NCI-H128 (cell line): ENCODE measurements at regions not wholly inside any gene's neighbourhood (a gene's known extent, or its start where the extent isn't known, plus 50 kb on each side); places are given as distances from the start of the nearest gene placed in this dataset.
"Not testable (repeated sequence)": the region's sequence is repeated elsewhere in the genome, so short reads cannot be mapped to it uniquely, and the experiment has no call there.

ENCODE experiments used
- DNase-seq: peaks from one replicate; lab custom pipeline; 2025; ENCODE audit not compliant: unreplicated experiment; lab: John Stamatoyannopoulos, UW

DNA sequence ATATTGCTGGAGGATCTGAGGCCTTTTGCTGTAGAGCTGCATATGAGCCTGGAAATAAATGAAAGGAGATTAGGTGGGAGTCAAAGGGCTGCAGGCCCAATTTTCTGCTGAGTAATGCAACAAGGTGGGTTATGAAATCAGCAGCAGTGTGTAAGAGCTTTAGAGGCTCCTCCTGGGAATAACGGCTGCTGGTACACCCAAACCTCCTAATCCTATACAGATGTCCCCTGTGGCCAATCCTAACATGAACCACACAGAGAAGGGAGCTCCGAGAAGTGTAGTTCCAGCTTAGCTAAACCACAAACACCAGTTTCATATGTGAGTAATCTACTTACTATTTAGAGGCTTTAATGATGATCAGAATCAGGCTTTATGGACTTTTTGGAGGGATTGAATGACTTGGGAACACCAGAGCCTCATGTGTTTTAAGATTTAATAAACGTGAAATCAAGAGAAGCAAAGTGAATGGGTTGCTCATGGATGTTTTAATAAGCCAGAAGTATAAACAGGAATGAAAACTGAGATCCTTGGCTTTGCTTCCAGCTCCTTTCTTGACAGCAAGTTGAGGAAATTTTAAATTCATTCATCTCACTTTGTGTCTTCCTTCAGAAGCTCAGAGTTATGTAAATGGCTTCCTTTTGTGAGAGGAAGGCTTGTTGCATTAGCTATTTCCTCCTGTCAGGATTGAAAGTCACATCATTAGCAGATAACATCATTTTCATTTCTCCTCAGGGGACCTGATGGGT is 437.5 kb downstream of the TMEM232 start:
- no peak for DNase-seq

DNA sequence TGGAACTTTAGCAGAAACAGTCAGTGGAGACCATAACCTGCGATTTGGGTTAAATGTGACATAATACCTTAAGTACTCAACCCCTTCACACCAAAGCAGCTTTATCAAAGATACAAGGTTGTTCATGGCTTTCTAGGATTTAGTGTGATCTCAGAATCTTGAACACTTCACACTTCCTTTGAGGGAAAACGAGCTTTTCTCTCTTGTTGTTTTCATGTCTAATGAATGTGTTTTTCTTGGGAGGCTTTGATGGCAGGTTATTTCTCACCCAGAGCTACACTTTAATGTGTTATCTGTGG is 437.0 kb downstream of the TMEM232 start:
- DNase-seq = no peak

DNA sequence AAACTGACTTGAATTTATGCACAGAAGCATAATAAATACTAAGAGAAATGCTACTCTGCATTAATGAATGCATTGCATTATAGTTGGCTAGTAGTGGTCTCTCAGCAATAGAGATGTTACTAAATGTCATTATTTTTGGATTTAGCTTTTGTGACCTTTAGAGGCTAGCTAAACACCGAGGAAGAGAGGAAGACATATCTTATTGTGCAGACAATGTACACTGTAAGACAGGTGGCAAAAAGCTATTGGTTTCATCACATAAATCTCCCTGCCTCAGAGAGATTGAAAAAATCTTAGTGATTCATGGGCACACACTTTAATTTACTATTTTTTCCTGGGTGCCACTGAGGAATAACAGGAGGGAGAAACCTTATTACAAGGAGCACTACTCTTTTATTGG is 435.9 kb downstream of the TMEM232 start:
- DNase-seq = no peak

GRCh38 chr5:110294281-110294680 is 432.2 kb downstream of the TMEM232 start:
- no peak for DNase-seq

DNA sequence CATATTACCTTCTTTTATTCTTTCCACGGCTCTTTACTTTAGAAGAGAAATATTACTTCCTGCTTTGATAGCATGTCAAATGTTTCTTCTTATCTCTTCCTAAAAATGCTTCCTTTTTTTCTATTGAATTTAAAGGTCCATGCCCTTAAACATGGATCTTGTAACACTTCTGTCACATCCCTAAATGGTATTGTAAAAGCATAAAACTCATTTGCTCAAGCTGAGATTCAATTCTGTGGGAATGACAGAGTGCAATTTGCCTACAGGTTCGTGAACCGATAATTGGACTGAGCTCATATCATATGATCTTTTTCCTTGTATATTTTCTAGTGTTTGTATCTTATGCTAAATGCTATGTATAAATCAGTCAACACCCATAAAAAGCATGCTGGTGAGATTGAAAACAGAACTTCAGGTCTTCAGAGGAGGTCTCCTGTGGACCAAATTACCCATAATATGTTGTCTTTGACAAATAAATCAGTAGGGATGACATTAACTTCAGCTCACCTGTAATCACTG is 429.3 kb downstream of the TMEM232 start:
- no peak for DNase-seq

DNA sequence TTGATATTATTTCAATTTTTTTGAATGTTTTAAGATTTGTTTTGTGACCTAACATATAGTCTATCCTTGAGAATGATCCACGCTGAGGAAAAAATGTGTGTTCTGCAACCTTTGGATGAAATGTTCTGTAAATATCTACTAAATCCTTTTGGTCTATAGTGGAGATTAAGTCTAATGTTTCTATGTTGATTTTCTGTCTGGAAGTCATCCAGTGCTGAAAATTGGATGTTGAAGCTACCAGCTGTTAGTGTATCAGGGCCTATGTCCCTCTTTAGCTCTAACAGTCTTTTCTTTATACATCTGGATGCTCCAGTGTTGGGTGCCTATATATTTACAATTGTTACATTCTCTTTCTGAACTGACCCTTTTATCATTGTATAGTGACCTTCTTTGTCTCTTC is 422.3 kb downstream of the TMEM232 start:
- no peak for DNase-seq

DNA sequence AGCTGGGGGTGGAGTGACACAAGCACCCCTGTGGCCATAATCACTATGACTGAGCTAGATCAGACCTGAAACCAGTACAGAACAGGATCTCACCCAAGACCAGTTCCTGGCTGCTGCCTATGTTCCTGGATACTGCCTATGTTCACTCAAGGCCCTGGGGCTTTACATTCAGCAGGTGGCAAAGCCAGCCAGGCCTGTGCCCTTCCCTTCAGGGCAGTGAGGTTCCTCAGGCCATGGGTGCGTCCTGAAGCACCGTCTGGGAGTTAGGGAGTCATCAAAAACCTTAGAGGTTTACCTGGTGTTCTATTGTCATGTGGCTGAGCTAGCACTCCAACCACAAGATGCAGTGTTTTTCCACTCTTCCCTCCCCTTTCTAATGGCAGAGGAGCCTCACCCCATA is 419.8 kb downstream of the TMEM232 start:
- DNase-seq = no peak

- no peak for DNase-seq
Measured at GRCh38 chr5:110309222-110309621, 417.2 kb downstream of the TMEM232 start.

DNA sequence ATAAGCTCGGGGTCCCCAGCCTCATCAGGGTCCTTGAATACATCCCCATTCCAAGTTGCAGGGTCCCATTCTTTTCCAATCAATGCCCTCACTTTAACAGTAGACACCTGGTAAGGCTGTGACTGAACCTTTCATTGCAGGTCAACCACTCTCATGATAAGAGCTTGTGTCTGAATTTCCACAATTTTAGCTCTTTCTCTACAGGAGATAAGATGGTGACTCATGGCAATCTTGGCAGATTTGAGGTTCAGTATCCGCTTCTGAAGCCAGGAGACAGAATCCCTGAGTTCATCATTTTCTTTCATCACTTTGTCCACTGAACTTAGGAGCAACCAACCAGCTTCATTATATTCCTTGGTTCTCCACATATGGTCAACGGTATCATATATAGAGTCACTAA is 409.9 kb downstream of the TMEM232 start:
- not testable (repeated sequence) for DNase-seq

DNA sequence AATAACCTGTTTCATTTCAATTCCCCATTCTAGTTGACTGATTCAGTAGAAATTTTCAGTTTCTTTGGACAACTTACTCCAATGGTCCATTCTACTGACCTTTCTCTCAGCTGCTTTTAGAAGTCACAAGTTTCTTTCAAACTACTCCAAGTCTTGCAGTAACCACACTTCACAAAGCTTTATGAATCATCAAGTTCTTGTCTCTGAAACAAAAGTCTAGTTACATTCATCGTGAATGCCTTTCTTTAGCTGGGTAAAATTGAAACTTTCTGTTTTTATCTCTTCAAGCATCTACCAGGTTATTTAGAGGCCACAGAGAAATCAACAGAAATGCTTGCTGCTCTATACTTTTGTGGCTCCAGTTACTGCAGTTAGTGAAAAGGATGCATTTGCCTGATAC is 405.4 kb downstream of the TMEM232 start:
- no peak for DNase-seq

DNA sequence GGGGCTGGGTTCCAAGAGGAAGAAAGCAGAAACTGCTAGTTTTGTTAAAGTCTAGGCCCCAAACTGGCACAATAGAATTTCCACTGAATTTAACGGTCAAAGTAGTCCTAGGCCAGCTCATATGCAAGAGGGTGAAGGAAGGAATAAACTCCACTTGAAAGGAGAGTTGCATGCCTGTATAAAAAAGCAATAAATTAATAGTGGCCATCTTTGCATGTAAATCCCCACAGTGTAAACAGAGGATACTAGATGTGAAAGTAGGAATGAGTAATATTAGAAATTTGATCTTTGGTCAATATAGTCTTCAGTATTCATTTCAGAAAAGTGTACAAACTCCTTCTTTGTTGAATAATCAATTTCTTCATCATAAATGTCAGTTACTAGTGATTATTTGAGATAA is 403.1 kb downstream of the TMEM232 start:
- DNase-seq = no peak

- DNase-seq = no peak
Measured at GRCh38 chr5:110323832-110324231, 402.6 kb downstream of the TMEM232 start.

- no peak for DNase-seq
Measured at GRCh38 chr5:110324876-110325275, 401.6 kb downstream of the TMEM232 start.

DNA sequence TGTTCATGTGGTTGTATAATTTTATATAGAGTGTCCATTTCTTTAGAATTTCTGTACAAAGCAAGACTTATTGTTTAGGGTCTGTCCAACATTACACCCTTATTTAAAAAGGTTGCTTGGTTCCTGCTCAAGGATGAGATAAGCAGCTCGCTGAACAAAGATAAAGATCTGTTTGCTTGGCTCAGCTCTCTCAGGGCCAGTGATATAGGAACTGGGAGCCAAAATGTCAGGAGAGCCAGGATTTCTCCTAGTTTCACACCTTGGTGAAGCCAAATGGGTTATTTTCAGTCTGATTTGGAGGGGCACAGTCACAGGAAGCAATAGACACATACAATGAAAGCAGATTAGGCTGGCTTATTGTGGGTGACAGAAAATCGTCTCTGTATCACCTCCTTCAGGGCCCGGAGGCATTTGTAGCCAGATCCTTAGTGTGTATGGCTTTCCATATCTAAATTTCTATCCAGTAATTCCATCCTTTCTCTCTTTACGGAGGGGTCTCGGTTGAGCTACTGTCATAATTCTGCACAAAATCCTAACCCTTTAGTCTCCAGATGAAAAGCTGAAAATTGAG is 396.4 kb downstream of the TMEM232 start:
- no peak for DNase-seq

DNA sequence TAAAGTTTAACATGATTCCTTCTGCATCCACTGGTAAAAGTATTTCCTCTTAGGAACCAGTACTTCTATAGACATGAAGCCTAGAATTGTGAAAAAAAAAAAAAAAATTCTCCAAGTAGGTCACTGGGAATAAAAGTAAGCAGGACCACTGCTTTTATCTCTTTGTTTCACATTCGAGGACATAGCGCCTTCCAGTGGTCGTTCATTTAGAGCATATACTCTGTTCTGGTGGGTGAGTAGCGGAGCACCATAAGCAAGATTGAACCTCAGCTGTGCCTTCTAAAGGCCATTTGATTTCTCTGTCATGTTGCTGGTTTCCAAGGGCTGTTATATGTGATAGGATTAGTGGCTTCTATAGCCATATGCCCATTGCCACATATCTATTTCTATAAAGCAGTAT is 393.1 kb downstream of the TMEM232 start:
- no peak for DNase-seq

- DNase-seq = no peak
Measured at GRCh38 chr5:110335361-110336066, 391.0 kb downstream of the TMEM232 start.

DNA sequence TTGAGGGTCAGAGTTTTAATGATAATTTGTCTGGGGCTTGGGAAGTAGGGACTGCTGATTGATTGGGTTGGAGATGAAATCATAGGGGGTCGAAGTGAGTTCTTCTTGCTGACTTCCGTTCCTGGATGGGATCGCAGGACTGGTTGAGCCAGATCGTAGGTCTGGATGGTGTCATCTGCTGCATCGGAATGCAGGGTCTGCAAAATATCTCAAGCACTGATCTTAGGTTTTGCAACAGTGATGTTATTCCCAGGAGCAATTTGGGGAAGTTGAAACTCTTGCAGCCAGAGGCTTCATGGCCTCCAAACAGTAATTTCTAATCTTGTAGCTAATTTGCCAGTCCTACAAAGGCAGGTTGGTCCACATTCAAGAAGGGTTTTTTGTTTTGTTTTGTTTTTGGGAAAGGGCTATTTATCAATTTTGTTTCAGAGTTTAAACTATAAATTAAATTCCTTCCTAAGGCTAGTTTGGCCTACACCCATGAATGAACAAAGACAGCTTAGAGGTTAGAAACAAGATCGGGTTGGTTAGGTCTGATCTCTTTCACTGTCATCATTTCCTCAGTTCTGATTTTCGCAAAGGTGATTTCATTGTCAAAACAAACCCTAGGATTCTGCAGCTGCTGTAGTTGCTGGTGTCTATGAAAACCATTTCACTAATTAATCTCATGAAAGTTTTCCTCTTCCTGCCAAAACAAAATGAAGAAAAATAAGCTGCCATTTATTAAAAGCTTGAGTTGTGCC is 388.0 kb downstream of the TMEM232 start:
- no peak for DNase-seq

DNA sequence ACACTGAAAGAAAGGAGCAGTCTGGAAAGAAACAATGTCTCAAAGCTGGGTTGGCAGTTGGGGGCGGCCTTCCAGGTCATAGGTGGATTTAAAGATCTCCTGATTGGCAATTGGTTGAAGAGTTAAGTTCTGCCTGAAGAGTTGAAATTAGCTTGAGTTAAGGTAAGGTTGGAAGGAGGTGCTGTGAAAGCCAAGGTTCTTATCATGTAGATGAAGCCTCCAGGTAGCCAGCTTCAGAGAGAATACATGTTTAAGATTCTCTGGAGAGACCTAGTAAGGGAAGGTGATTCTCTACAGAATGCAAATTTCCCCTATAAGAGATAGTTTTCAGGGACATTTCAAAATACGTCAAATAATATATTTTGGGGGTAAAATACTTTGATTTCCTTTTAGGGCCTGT is 387.1 kb downstream of the TMEM232 start:
- DNase-seq = no peak

DNA sequence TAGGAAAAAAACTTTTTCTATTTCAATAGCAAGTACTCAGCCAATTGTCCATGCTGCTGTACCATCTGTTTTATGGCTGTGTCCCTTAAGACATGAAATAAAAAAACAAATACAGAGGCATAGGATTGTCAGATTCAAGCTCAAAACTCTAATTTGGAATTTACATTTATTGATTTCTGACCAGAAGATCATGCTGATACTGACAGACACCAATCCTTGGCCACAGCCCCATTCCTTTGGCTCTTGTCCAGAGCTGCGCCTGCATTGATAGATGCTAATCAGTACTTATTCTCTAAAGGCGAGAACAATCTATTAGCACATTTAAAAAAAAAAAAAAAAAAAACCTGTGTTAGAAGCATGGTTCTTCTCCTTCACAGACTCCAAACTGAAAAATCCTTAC is 384.6 kb downstream of the TMEM232 start:
- no peak for DNase-seq

DNA sequence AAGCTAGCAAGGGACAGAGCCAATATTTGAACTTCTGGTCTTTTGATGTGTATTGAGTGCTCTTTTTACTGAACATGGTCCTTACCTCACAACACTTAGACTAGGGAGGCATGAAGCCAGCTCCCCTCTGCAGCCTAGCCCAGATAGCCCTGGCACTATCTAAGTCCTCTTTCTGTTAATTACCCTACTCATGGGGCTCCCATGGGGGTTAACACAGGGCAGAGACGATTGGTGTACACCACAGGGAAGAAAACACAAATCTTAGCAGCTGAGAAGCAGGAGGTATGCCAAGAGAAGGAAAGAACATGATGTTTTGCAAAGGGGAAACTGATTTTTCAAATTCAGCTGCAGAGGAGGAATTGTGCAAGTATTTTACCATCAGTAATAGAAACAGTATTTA is 383.8 kb downstream of the TMEM232 start:
- no peak for DNase-seq

DNA sequence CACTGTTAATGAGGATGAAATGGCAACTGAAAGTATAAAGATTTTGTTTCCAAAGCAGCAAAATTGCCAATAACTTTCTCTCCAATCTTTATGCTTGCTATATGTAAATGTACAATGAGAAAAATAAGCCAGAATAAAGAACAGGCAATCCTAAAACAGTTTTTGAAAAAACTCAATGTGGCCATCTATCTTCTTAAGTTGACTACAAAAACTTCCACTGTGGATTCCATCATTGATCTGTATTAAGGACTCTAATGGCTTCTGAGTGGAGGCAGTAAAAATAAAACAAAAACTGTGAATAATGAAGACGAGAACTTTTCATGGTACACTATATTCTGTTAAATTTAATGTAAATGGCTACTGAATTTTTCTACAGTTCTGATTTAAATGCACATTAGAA is 382.9 kb downstream of the TMEM232 start:
- no peak for DNase-seq

- DNase-seq = no peak
Measured at GRCh38 chr5:110345623-110346022, 380.8 kb downstream of the TMEM232 start.
